ENCODE measurements at regions not wholly inside any gene's neighbourhood (a gene's known extent, or its start where the extent isn't known, plus 50 kb on each side); places are given as distances from the start of the nearest gene placed in this dataset.
"Not testable (repeated sequence)": the region's sequence is repeated elsewhere in the genome, so short reads cannot be mapped to it uniquely, and the experiment has no call there.

DNA sequence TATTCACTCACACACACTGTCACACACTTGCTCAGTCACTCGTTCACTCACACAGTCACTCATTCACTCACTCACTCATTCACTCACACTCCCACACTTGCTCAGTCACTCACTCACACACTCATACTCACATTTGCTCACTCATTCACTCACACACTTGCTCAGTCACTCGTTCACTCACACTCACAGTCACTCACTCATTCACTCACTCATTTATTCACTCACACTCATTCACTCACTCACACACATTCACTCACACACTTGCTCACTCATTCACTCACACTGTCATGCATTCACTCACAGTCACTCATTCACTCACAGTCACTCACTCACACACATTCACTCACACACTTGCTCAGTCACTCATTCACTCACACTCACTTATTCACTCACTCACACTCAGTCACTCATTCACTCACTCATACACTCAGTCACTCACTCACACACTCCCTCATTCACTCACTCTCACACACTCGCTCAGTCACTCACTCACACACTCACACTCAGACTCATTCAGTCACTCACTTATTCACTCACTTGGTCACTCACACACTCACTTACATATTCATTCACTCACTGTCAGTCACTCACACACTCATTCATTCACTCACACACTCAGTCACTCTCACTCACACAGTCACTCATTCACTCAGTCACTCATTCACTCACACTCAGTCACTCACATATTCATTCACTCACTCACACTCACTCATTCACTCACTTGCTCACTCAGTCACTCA lies 167.0 kb upstream of the C1orf174 start:
- DNase-seq (ENCODE audit: low read depth), result no peak

DNA sequence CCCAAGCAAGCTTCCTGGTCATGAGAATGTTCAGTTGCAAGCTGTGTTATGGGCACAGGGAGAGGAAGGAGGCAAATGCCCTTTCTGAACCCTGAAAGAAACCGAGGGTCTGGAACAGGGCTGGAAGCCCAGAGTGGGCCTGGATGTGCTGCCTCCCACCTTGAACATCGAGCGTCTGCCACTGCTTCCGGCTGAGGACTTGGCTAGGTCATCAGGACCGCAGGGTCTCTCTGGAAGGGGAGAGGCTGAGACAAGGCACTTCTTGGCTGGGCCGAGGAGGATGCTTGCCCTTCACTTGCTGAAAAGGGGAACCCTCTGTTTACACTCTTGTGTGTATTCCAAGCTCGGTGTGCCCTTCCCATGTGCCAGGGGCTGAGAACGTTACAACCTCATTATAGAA lies 168.0 kb upstream of the C1orf174 start:
- no peak for DNase-seq (ENCODE audit: low read depth)

GRCh38 chr1:4071653-4072052 lies 171.6 kb upstream of the C1orf174 start:
- DNase-seq (ENCODE audit: low read depth), result no peak

DNA sequence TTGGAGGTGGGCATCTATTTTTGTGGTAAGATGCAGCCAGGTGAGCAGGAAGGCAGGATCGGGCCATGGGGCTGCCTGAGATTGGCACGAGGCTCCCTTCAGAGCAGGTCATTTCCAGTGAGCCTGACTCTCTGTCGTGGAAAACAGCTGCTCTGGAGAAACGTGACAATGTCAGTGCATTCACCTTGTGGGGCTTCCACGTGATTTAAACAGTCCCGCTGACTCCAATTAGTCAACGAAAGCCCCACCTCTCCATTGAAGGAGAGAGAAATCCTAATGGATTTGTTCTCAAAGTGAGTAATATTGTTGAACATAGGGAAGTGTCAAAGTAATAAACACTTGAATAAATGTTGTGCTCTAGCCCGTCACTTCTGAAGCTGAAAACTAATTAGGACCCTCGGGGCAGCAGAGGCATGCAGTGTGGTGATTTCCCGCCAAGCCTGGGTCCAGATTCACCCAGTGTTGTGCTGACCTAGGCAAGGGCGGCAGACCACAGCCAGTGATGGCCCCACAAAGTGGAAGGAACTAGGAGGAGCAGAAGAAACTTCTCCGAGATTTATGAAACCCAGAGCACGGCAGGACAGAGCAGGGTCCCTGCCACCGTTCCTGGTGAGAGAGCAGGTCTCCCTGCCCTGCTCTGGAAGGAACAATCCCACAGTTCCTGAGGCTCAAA lies 172.5 kb upstream of the C1orf174 start:
- DNase-seq (ENCODE audit: low read depth), result no peak

DNA sequence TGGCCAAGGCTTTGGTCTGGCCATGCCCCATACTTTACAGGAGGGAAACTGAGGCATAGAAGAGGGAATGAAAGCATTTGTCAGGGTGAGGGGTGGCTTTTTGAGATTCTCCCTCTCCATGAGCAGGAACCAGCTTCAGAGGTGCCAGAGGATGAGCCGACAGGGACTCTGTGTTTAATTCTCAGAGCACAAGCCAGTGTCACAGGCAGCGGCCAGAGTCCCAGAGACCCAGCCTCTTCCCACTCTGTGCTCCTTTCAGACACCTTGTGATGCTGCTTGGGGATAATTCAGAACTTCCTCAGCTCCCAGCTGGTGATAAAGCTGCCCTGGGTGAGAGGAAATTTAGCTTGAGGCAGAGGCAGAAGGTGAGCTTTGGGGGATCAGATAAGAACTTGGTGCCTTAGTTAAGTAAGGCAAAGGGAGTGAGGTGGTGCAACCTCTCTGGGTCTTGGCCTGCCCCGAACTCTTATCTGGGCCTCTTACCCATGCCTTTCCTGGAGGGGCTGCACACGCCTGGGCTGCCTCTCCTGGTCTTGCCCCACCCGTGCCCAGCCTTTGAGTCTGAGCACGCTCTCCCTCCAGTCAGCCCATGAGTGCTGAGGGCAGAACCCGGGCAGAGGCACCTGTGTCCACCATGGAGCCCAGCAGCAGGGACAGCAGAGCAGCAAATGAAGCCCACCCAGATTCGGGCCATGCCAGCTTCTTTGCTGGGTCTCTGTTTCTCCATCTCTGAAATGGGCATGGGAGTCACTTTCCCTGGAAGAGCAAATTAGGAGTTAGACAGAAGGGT lies 175.6 kb upstream of the C1orf174 start:
- no peak for DNase-seq (ENCODE audit: low read depth)

- no peak for DNase-seq (ENCODE audit: low read depth)
Measured at GRCh38 chr1:4076346-4076745, 176.3 kb upstream of the C1orf174 start.

- DNase-seq (ENCODE audit: low read depth), result not testable (repeated sequence)
Measured at GRCh38 chr1:4078091-4078962, 178.3 kb upstream of the C1orf174 start.

GRCh38 chr1:4079815-4080214 lies 179.7 kb upstream of the C1orf174 start:
- no peak for DNase-seq (ENCODE audit: low read depth)

DNA sequence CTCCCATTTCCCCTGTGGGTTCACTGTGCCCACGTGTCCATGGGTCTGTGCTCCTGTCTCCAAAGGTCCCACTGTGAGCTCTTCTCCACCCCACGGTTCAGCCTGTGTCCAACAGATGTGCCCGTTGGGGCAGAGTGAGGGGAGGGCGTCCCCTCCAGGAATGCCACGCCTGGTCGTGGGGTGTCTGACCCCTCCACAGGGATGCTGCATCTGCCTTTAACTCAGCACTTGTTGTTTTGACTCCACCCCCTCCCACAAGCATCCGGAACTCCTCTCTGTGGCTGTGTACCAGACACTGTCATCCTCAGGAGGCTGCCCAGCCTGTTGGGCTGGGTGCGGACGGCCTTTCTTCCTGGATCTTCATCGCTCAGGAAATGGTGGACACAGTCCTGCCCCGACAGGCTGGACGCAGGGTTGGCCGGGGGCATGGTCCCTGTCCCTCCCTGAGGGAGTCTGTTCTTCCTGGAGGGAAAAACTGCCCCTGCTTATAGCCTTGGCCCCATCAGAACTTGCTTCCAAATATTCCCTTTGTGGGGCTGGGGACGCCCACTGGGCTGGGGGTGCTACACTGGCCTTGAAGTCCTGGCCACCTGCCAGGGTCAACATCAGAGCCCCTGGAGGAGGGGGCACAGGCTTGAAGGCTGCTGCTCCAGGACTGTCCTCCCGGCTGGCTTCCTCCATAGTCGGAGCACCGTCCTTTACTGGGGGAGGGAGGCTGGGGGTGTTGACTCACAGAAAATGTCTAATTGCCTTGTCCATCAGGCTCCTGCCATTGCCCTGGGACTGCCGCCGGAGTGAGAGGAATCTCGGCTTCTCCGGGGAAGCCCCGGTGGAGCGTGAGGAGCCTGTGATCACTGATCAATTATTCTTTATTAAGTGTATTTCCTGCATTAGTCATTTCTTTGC lies 182.0 kb upstream of the C1orf174 start:
- DNase-seq (ENCODE audit: low read depth), result no peak

DNA sequence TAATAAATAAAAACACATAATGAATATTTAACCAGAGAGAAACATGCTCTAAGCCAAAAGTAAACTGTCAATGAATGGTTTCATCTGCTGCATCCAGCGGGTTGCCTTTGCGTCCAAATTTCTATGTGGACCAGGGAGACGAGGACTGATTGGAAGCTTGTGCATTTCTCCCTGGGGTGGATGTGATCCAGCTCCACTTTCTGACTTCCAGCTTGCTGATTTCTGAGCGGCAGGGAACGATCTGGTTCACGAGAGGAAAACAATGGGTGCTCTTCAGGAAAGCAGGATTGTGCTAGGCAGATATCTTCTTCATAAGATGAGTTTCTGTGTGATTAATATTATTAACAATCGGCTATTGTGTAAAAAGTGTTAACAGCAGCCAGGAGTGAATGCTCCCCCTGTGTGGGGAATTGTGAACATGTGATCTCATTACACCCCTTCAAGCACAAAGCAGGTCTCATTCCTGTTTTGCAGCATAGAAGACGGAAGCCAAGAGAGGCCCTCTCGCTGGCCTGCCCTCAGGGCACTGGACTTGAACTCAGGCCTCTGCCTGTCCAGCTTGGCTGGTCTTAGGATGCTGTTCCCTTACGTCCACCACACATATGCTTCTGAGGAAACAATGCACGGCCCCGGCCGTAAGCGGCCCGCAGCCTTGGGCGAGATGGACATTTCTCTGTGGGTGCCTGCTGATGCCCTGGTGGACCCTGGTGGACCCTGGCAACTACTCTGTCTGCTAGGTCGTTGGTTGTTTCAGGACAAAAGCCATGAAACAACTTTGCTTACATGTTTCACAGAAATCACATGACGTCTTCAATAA lies 183.4 kb upstream of the C1orf174 start:
- DNase-seq (ENCODE audit: low read depth), result no peak

GRCh38 chr1:4084048-4084431 lies 184.0 kb upstream of the C1orf174 start:
- DNase-seq (ENCODE audit: low read depth), result no peak

GRCh38 chr1:4084446-4084845 lies 184.4 kb upstream of the C1orf174 start:
- no peak for DNase-seq (ENCODE audit: low read depth)

GRCh38 chr1:4084896-4085295 lies 184.8 kb upstream of the C1orf174 start:
- no peak for DNase-seq (ENCODE audit: low read depth)

DNA sequence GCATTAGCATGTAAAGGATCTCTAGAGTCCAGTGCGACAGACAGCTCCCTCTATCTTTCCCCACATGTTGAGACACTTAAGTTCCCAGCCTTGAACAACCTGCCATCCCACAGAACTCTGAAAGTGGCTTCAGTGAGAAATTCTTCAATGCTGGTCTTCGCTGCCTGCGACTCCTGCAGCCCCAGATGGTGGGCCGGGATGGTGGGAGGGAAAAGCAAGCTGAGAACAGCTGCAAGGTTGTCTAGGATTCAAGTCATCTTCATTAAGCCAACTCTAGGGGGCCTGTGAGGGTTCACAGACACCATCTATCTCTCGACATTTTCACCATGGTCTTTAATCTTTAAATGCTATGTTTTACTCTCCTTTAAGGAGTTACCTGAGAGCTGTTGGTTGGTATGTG lies 185.5 kb upstream of the C1orf174 start:
- no peak for DNase-seq (ENCODE audit: low read depth)

DNA sequence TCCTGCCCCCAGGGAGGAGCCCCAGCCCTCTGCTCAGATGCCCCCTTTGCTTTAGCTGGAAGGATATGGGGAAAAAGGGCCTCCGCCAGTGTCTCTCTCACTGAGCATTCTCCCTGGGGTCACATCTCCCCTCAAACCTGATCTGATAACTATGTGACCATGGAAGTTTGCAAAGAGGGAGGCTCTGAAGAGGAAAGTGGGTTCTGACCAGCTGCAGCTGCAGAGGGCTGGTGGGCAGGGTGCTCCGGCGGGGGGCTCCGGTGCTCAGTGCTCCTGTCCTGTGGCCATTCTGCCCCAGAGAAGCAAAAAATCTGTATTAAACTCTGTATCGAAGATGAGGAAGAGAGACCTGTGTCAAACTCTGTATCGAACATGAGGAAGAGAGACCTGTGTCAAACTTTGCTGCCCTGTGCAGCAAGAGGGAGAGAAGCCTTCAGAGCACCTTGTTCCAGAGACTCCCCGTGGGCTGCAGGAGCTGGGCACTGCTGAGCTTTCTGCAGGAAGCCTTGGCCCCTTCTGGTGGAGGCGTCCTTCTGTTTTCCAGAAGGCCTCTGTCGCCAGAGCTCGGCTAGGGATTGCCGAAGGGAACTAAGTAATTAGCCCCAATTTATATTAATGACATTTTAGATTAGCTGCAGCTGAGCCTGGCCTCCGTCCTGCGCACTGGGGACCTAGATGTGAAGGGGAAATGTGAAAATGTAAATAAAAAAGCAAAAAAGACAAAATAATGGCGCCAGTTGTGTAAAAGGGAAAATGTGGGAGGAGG lies 186.2 kb upstream of the C1orf174 start:
- DNase-seq (ENCODE audit: low read depth), result no peak

- DNase-seq (ENCODE audit: low read depth), result no peak
Measured at GRCh38 chr1:4086921-4087320, 186.8 kb upstream of the C1orf174 start.

GRCh38 chr1:4087530-4088420 lies 187.7 kb upstream of the C1orf174 start:
- DNase-seq (ENCODE audit: low read depth), result no peak

DNA sequence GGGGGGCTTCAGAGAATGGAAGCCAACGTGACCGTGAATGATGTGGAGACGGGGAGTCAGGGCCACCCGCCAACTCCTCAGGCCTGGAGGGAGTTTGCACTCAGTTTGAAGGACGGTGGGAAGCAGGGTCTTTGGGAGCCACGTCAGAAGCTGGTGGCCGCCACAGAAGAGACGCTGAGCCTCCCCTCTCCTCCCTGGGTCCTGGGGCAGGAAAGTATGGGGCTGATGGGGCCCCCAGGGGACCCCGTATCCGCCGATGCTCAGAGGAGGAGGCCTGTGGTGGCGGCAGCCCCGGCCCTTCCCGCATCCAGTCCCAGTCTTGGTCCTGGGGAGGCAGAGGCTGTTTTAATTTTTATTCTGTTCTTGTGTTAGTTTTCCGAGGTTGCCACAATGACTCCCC lies 188.6 kb upstream of the C1orf174 start:
- DNase-seq (ENCODE audit: low read depth), result no peak

All from non-pigmented ciliary epithelial cell (primary cell).